Right lobe of liver (tissue), 4 donors: ENCODE measurements at regions not wholly inside any gene's neighbourhood (a gene's known extent, or its start where the extent isn't known, plus 50 kb on each side); places are given as distances from the start of the nearest gene placed in this dataset.

Experiments
- CTCF ChIP-seq, 4 donors: fragments of 200-600 bp in 3 of 4; fragments of 450-650 bp in 1 of 4; IDR thresholded peaks; one replicate each; pipeline versions ENCODE4 v1.5.1 to v1.8.0; 2016 to 2022; ENCODE audit warnings: antibody characterized with exemption in 4 of 4, mild to moderate bottlenecking in 2 of 4
- POLR2A ChIP-seq: fragments of 450-650 bp; IDR thresholded peaks from one replicate; pipeline ENCODE4 v1.6.1; 2017; ENCODE audit warnings: antibody characterized with exemption, mild to moderate bottlenecking
- donor health status: DM: no; HTN: no; CAD: no.
- donor health status: DM: no; HTN: no; CAD: no.
- donor health status: DM: no; HTN: yes; CAD: no.

DNA sequence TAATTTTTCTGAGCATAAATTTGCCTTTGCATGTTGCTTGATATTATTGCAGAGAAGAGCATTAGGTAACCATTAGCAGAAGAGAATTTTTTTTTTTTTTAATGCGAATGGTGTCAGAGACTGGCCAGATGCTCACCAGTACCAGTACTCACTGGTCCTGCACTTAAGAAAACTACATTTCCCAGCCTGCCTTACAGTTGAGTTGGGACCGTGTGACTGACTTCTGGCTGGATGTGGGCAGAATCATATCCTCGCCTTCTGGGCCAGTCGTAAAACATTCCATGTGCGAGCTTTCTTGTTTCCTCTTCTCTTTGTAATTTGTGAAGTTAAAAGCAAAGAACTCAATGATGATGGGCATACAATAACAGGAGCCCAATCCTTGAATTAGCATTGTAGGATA, 132.4 kb downstream of the LRRC30 start:
- TF ChIP-seq CTCF (IDR thresholded peaks at IDR 0.05) (no peak), POLR2A (no peak)
